Right atrium auricular region (tissue), 2 donors: ENCODE measurements at regions not wholly inside any gene's neighbourhood (a gene's known extent, or its start where the extent isn't known, plus 50 kb on each side); places are given as distances from the start of the nearest gene placed in this dataset.

Source experiments
- DNase-seq: peaks from one replicate; pipeline ENCODE4 v3.0.0-alpha.2; 2019; ENCODE audit warnings: low spot score
- H3K27ac ChIP-seq, 2 donors: fragments of 200-600 bp; sonication (generic); 1 replicate in 1 of 2; 2 replicates in 1 of 2; pipeline ENCODE4 v1.5.1; 2016 to 2019
- H3K27me3 ChIP-seq, 2 donors: fragments of 200-600 bp; sonication (generic); one replicate each; pipeline versions ENCODE4 v1.5.1 to v1.6.0; 2017 to 2019
- H3K36me3 ChIP-seq: fragments of 200-600 bp; sonication (generic); one replicate; pipeline ENCODE4 v1.5.1; 2016
- H3K4me1 ChIP-seq, 2 donors: fragments of 200-600 bp; sonication (generic); one replicate each; pipeline versions ENCODE4 v1.5.1 to v1.6.0; 2017 to 2019
- H3K4me3 ChIP-seq, 2 donors: fragments of 200-600 bp; sonication (generic); 1 replicate in 1 of 2; 2 replicates in 1 of 2; pipeline ENCODE4 v1.5.1; 2017 to 2019; ENCODE audit warnings: mild to moderate bottlenecking in 1 of 2, moderate library complexity in 1 of 2
- H3K9me3 ChIP-seq, 2 donors: fragments of 200-600 bp; sonication (generic); one replicate each; pipeline ENCODE4 v1.5.1; 2019
- TF ChIP-seq, protein P1 (sequence below), 2 donors: fragments of 200-600 bp; sonication (generic); IDR thresholded peaks; one replicate each; pipeline ENCODE4 v1.5.1; 2019; ENCODE audit warnings: antibody characterized with exemption in 2 of 2

DNA sequence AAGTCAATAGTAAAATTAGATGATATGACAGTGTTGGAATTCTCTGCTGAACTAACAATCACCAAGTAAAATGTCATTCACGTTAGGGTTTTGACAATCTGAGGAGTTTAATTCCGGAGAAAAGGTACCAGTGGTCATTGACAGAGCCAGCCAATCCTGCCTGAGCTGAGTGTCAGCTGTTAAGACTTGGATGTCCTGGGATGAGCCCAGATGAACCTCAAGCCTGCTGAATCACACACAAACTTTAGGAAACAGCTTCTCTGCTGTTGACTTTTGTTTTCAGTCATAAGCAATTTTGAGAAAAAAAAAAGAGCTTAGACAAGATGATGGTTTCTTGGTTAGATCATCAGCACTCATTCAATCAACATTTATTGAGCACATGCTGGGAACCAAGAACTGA, 600.0 kb upstream of the SLC39A10 start:
- no peaks in the 10 kb centered on the region for H3K9me3 ChIP-seq
- no peaks in the 10 kb centered on the region for H3K4me1 ChIP-seq
- no peak for DNase-seq
- TF ChIP-seq, protein P1, sequence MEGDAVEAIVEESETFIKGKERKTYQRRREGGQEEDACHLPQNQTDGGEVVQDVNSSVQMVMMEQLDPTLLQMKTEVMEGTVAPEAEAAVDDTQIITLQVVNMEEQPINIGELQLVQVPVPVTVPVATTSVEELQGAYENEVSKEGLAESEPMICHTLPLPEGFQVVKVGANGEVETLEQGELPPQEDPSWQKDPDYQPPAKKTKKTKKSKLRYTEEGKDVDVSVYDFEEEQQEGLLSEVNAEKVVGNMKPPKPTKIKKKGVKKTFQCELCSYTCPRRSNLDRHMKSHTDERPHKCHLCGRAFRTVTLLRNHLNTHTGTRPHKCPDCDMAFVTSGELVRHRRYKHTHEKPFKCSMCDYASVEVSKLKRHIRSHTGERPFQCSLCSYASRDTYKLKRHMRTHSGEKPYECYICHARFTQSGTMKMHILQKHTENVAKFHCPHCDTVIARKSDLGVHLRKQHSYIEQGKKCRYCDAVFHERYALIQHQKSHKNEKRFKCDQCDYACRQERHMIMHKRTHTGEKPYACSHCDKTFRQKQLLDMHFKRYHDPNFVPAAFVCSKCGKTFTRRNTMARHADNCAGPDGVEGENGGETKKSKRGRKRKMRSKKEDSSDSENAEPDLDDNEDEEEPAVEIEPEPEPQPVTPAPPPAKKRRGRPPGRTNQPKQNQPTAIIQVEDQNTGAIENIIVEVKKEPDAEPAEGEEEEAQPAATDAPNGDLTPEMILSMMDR (IDR thresholded peaks at IDR 0.05), result no peak
- H3K4me3 ChIP-seq, result no peak overlapping the region
- no peak overlapping the region for H3K27ac ChIP-seq
- H3K36me3 ChIP-seq, result no peaks in the 10 kb centered on the region
- no peaks in the 10 kb centered on the region for H3K27me3 ChIP-seq

DNA sequence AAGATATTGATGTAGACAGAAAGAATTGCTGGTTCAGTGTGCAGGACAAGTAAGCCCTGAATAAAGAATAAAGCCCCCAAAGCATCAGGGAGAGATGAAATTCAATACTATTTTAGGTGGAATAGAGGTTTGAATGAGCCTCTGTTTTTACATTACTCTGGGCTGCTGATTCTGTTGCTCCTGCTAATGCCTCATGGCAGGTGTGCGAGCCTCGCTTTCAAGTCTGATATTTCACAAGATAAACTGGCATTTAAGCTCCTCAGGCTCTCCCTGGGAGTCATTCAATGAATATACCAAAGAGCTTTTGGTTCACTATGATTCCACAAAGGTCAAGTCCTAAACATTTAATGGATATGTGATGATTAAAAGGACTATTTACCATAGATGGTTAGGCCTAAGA, 601.0 kb upstream of the SLC39A10 start:
- no peak overlapping the region for H3K4me3 ChIP-seq
- TF ChIP-seq, protein P1 (IDR thresholded peaks at IDR 0.05), result no peak

DNA sequence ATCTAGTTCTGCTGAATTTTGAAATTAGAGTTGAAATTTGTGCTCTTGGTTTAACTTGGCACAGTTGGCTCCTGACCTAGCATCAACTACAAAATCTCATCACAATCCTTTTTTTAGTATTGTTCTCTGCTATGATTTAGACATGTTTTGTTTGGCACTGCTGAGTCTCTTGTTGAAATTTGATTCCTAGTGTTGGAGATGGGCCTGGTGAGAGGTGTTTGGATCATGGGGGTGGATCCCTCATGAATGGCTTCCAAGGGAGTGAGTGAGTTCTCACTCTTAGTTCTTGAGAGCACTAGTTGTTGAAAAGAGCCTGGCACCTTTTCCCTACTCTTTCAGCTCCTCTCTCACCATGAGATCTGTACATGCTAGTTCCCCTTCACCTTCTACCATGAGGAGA, 605.6 kb upstream of the SLC39A10 start:
- no peak overlapping the region for H3K4me3 ChIP-seq
- H3K36me3 ChIP-seq, result no peaks in the 10 kb centered on the region
- H3K4me1 ChIP-seq, result no peaks in the 10 kb centered on the region
- H3K9me3 ChIP-seq, result no peaks in the 10 kb centered on the region
- no peak overlapping the region for H3K27ac ChIP-seq
- TF ChIP-seq, protein P1 (IDR thresholded peaks at IDR 0.05), result no peak
- no peak for DNase-seq
- no peaks in the 10 kb centered on the region for H3K27me3 ChIP-seq

More for the DNA sequence above, 601.0 kb upstream of the SLC39A10 start:
- DNase-seq, result no peak
- H3K27ac ChIP-seq, result no peak overlapping the region
- no peaks in the 10 kb centered on the region for H3K27me3 ChIP-seq
- no peaks in the 10 kb centered on the region for H3K4me1 ChIP-seq
- H3K9me3 ChIP-seq, result no peaks in the 10 kb centered on the region
- H3K36me3 ChIP-seq, result no peaks in the 10 kb centered on the region

DNA sequence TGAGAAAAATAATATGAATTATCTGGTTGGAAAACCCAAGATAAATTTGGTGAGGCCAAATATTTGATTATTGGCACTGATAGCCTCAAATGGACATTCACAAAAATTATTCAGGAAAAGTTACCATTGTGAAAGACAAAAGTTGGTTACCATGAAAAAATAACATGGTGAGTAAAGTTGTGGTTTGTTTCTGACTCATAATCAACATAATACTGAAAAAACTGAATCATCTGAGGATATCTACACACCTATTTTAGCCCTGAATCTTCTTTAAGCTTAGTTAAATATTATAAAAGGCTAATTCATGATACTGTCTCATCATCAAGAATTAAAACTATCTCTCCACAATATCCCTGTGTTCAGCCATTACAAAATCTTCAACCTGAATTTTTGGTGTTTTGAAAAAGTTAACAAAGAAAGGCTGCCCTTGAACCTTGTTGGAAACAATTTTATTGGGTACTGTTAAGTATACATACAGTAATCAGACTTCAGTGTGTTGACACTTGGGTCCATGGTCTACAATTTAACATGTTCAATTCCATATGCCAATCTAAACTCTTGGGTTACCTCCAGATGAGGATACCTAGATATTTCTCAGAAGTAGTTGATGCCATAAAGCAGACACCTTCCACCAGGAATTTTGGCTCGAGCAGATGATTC, 607.5 kb upstream of the SLC39A10 start:
- Histone ChIP-seq H3K27me3 (no peaks in the 10 kb centered on the region), H3K9me3 (no peaks in the 10 kb centered on the region), H3K36me3 (no peaks in the 10 kb centered on the region), H3K4me1 (no peaks in the 10 kb centered on the region), H3K4me3 (no peak overlapping the region), H3K27ac (no peak overlapping the region)
- TF ChIP-seq, protein P1 (IDR thresholded peaks at IDR 0.05), result no peak
- no peak for DNase-seq

DNA sequence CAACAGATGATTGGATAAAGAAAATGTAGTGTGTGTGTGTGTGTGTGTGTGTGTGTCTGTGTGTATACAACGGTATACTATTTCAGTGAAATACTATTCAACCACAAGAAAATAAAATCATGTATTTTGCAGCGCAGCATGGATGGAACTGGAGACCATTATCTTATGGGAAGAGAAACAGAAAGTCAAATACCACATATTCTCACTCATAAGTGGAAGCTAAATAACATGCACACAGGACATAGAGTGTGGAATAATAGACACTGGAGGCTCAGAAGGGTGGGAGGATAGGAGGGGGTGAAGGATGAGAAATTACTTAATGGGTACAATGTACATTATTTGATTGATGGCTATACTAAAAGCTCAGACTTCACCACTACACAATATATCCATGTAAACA, 609.1 kb upstream of the SLC39A10 start:
- H3K27me3 ChIP-seq, result no peaks in the 10 kb centered on the region
- TF ChIP-seq, protein P1 (IDR thresholded peaks at IDR 0.05), result no peak
- H3K27ac ChIP-seq, result no peak overlapping the region
- H3K9me3 ChIP-seq, result no peaks in the 10 kb centered on the region
- DNase-seq, result no peak
- no peaks in the 10 kb centered on the region for H3K36me3 ChIP-seq
- H3K4me3 ChIP-seq, result no peak overlapping the region
- no peaks in the 10 kb centered on the region for H3K4me1 ChIP-seq

DNA sequence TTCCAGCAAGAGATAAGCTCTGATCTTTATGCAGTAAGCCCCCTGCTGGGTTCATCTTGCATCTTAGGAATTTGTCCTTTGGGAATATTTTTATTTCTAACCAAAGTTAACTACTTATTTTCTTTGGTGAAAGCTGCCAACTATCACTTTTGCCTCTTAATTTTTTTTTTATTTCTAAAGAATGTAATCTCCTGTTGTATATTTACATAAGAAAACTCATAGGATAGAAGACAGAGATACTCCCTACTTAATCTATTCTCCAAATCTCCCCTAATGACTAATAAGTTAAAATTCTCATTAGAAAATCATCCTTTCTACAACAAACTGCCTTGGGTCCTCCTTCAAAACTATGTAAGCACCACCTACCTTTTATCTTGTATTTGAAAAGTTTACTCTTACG, 612.2 kb upstream of the SLC39A10 start:
- TF ChIP-seq, protein P1 (IDR thresholded peaks at IDR 0.05), result no peak
- H3K4me3 ChIP-seq, result no peak overlapping the region
- no peak overlapping the region for H3K27ac ChIP-seq
- DNase-seq, result no peak
- H3K4me1 ChIP-seq, result no peaks in the 10 kb centered on the region
- H3K36me3 ChIP-seq, result no peaks in the 10 kb centered on the region
- H3K9me3 ChIP-seq, result no peaks in the 10 kb centered on the region
- H3K27me3 ChIP-seq, result no peaks in the 10 kb centered on the region
